ENCODE measurements at regions not wholly inside any gene's neighbourhood (a gene's known extent, or its start where the extent isn't known, plus 50 kb on each side); places are given as distances from the start of the nearest gene placed in this dataset.

GRCh38 chr13:108495646-108496361, 133.6 kb upstream of the MYO16 start:
- DNase-seq (ENCODE audit: low spot score) = no peak

GRCh38 chr13:108496362-108497210, 132.8 kb upstream of the MYO16 start:
- POLR2A ChIA-PET (ENCODE audit: low non-redundant PET) = no interaction called here
- TF ChIP-seq CTCF (conservative IDR thresholded peaks at IDR 0.05; ENCODE audit: low read depth) = no peak
- CTCF ChIA-PET = interaction anchor here (0.7 kb wide), 1 partner anchor 154 kb away, joined by 3 read pairs; no protein-coding TSS in a partner anchor
- no peak overlapping the region for H3K27ac ChIP-seq
- DNase-seq (ENCODE audit: low spot score) = no peak

More at GRCh38 chr13:108495646-108496361, 133.6 kb upstream of the MYO16 start:
- no peak overlapping the region for H3K27ac ChIP-seq
- ChIA-PET POLR2A (ENCODE audit: low non-redundant PET) (no interaction called here), CTCF (no interaction called here)
- no peak for TF ChIP-seq CTCF (conservative IDR thresholded peaks at IDR 0.05; ENCODE audit: low read depth)

DNA sequence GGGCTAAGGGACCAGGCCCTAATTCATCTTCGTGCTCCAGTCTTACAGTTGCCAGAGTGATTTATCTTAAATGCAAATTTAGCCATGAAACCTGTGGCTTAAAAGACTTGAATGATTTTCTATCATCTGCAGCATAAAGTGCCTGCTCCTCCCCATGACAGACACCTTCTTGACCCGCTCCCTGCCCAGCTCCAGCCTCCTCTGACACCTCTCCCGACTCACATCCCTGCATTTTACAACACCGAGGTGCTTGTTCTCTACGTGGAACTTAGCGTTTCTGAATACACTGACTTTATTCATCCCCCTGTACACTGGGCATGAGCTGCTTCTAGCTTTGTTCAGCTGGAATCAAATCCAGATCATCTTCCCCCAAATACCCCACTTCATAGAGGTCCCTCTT, 128.7 kb upstream of the MYO16 start:
- ChIA-PET POLR2A (ENCODE audit: low non-redundant PET) (no interaction called here), CTCF (interaction anchor here (0.6 kb wide), 1 partner anchor 228 kb away, joined by 3 read pairs; no protein-coding TSS in a partner anchor)
- no peak for TF ChIP-seq CTCF (conservative IDR thresholded peaks at IDR 0.05; ENCODE audit: low read depth)
- DNase-seq (ENCODE audit: low spot score) = no peak
- H3K27ac ChIP-seq = no peak overlapping the region

GRCh38 chr13:108508263-108508662, 121.1 kb upstream of the MYO16 start:
- no peak overlapping the region for H3K27ac ChIP-seq
- ChIA-PET POLR2A (ENCODE audit: low non-redundant PET) (no interaction called here), CTCF (interaction anchor here (1.0 to 1.7 kb wide), 2 partner anchors 165 to 185 kb away, joined by 6 to 15 read pairs; no protein-coding TSS in a partner anchor)
- DNase-seq (ENCODE audit: low spot score) = peak; percentile 18
- peak; percentile 26 for TF ChIP-seq CTCF (conservative IDR thresholded peaks at IDR 0.05; ENCODE audit: low read depth)

GRCh38 chr13:108525827-108526226, 103.6 kb upstream of the MYO16 start:
- CTCF ChIA-PET = no interaction called here
- no peak overlapping the region for H3K27ac ChIP-seq
- POLR2A ChIA-PET (ENCODE audit: low non-redundant PET) = no interaction called here
- TF ChIP-seq CTCF (conservative IDR thresholded peaks at IDR 0.05; ENCODE audit: low read depth) = no peak
- DNase-seq (ENCODE audit: low spot score) = no peak

DNA sequence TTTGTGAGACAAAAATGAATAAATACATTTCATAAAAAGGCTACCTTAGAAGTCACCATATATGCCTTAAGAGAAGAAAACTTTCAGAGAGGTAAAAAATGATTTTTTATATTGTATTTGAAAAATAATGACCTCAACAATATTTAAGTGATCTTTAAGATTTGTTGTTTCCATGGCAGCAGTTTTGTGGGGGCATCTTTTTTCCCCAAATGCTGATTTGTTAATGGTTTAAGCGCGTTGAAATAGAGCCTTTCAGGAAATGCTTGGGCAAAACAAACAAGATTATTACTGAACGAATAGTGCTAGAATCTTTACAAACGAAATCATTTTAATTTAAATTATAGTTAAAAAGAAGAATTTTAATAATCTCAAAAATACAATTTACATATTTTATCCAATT, 103.1 kb upstream of the MYO16 start:
- H3K27ac ChIP-seq = no peak overlapping the region
- DNase-seq (ENCODE audit: low spot score) = no peak
- POLR2A ChIA-PET (ENCODE audit: low non-redundant PET) = no interaction called here
- CTCF ChIA-PET = no interaction called here
- no peak for TF ChIP-seq CTCF (conservative IDR thresholded peaks at IDR 0.05; ENCODE audit: low read depth)

Data from RWPE1 (cell line).